ENCODE measurements at regions not wholly inside any gene's neighbourhood (a gene's known extent, or its start where the extent isn't known, plus 50 kb on each side); places are given as distances from the start of the nearest gene placed in this dataset.

GRCh38 chr10:4561296-4561695 is 264.7 kb upstream of the AKR1E2 start:
- no peak for TF ChIP-seq CTCF (IDR thresholded peaks at IDR 0.05)
- Mint-ChIP-seq H3K4me1 (ENCODE audit: unreplicated experiment) (no peaks in the 10 kb centered on the region), H3K36me3 (ENCODE audit: unreplicated experiment) (peaks cover 2% of the 10 kb centered on the region), H3K9me3 (ENCODE audit: unreplicated experiment) (peaks cover 11% of the 10 kb centered on the region), H3K27ac (ENCODE audit: unreplicated experiment) (no peak overlapping the region), H3K27me3 (ENCODE audit: unreplicated experiment) (no peaks in the 10 kb centered on the region), H3K4me3 (ENCODE audit: unreplicated experiment) (no peak overlapping the region)
- DNase-seq (ENCODE audit: extremely low spot score, unreplicated experiment): no peak

GRCh38 chr10:4557469-4557868 is 268.5 kb upstream of the AKR1E2 start:
- no peak for DNase-seq (ENCODE audit: extremely low spot score, unreplicated experiment)
- H3K4me3 Mint-ChIP-seq (ENCODE audit: unreplicated experiment): no peak overlapping the region
- no peaks in the 10 kb centered on the region for H3K27me3 Mint-ChIP-seq (ENCODE audit: unreplicated experiment)
- no peak for TF ChIP-seq CTCF (IDR thresholded peaks at IDR 0.05)
- H3K9me3 Mint-ChIP-seq (ENCODE audit: unreplicated experiment): peaks cover 11% of the 10 kb centered on the region
- H3K36me3 Mint-ChIP-seq (ENCODE audit: unreplicated experiment): peaks cover 2% of the 10 kb centered on the region
- H3K27ac Mint-ChIP-seq (ENCODE audit: unreplicated experiment): no peak overlapping the region
- no peaks in the 10 kb centered on the region for H3K4me1 Mint-ChIP-seq (ENCODE audit: unreplicated experiment)

GRCh38 chr10:4556527-4556926 is 269.5 kb upstream of the AKR1E2 start:
- Mint-ChIP-seq H3K4me1 (ENCODE audit: unreplicated experiment) (no peaks in the 10 kb centered on the region), H3K4me3 (ENCODE audit: unreplicated experiment) (no peak overlapping the region), H3K9me3 (ENCODE audit: unreplicated experiment) (peaks cover 11% of the 10 kb centered on the region), H3K27ac (ENCODE audit: unreplicated experiment) (no peak overlapping the region), H3K36me3 (ENCODE audit: unreplicated experiment) (peaks cover 2% of the 10 kb centered on the region), H3K27me3 (ENCODE audit: unreplicated experiment) (no peaks in the 10 kb centered on the region)
- DNase-seq (ENCODE audit: extremely low spot score, unreplicated experiment): no peak
- no peak for TF ChIP-seq CTCF (IDR thresholded peaks at IDR 0.05)

GRCh38 chr10:4555920-4556319 is 270.1 kb upstream of the AKR1E2 start:
- H3K4me1 Mint-ChIP-seq (ENCODE audit: unreplicated experiment): no peaks in the 10 kb centered on the region
- peaks cover 2% of the 10 kb centered on the region for H3K36me3 Mint-ChIP-seq (ENCODE audit: unreplicated experiment)
- DNase-seq (ENCODE audit: extremely low spot score, unreplicated experiment): no peak
- H3K4me3 Mint-ChIP-seq (ENCODE audit: unreplicated experiment): no peak overlapping the region
- H3K27me3 Mint-ChIP-seq (ENCODE audit: unreplicated experiment): no peaks in the 10 kb centered on the region
- no peak for TF ChIP-seq CTCF (IDR thresholded peaks at IDR 0.05)
- H3K9me3 Mint-ChIP-seq (ENCODE audit: unreplicated experiment): peaks cover 9% of the 10 kb centered on the region
- H3K27ac Mint-ChIP-seq (ENCODE audit: unreplicated experiment): no peak overlapping the region

- Mint-ChIP-seq H3K9me3 (ENCODE audit: unreplicated experiment) (peaks cover 3% of the 10 kb centered on the region), H3K4me1 (ENCODE audit: unreplicated experiment) (peaks cover 10% of the 10 kb centered on the region), H3K36me3 (ENCODE audit: unreplicated experiment) (no peaks in the 10 kb centered on the region), H3K27ac (ENCODE audit: unreplicated experiment) (no peak overlapping the region), H3K4me3 (ENCODE audit: unreplicated experiment) (no peak overlapping the region), H3K27me3 (ENCODE audit: unreplicated experiment) (no peaks in the 10 kb centered on the region)
- no peak for TF ChIP-seq CTCF (IDR thresholded peaks at IDR 0.05)
- no peak for DNase-seq (ENCODE audit: extremely low spot score, unreplicated experiment)
Observed at GRCh38 chr10:4549139-4549653, 276.8 kb upstream of the AKR1E2 start.

Data from osteocyte (in vitro differentiated cells).